NOMO-1 treated with dmso at 0.1 percent for 144 hours (cell line): ENCODE measurements at regions not wholly inside any gene's neighbourhood (a gene's known extent, or its start where the extent isn't known, plus 50 kb on each side); places are given as distances from the start of the nearest gene placed in this dataset.

Experiments used
- DNase-seq: peaks from one replicate; lab custom pipeline; 2025; ENCODE audit not compliant: unreplicated experiment; lab: John Stamatoyannopoulos, UW

- DNase-seq, result no peak
These were observed 186.4 kb upstream of the ZRANB2 start for GRCh38 chr1:71267220-71267619.

GRCh38 chr1:71264039-71264438, 183.2 kb upstream of the ZRANB2 start:
- no peak for DNase-seq

GRCh38 chr1:71262970-71263369, 182.1 kb upstream of the ZRANB2 start:
- no peak for DNase-seq

- no peak for DNase-seq
These were observed 172.1 kb upstream of the ZRANB2 start for GRCh38 chr1:71252900-71253299.

GRCh38 chr1:71245246-71245645, 164.4 kb upstream of the ZRANB2 start:
- DNase-seq, result no peak

GRCh38 chr1:71242239-71242638, 161.4 kb upstream of the ZRANB2 start:
- no peak for DNase-seq

- DNase-seq, result no peak
These were observed 159.8 kb upstream of the ZRANB2 start for GRCh38 chr1:71240656-71241055.

- no peak for DNase-seq
These were observed 155.7 kb upstream of the ZRANB2 start for GRCh38 chr1:71236503-71236902.

GRCh38 chr1:71233645-71234044, 152.8 kb upstream of the ZRANB2 start:
- no peak for DNase-seq

- no peak for DNase-seq
These were observed 152.0 kb upstream of the ZRANB2 start for GRCh38 chr1:71232786-71233185.

GRCh38 chr1:71232166-71232763, 151.4 kb upstream of the ZRANB2 start:
- no peak for DNase-seq

- no peak for DNase-seq
These were observed 150.9 kb upstream of the ZRANB2 start for GRCh38 chr1:71231751-71232150.

- DNase-seq, result no peak
These were observed 148.0 kb upstream of the ZRANB2 start for GRCh38 chr1:71228742-71229365.

GRCh38 chr1:71228241-71228640, 147.4 kb upstream of the ZRANB2 start:
- no peak for DNase-seq

- no peak for DNase-seq
These were observed 144.0 kb upstream of the ZRANB2 start for GRCh38 chr1:71224741-71225377.

- no peak for DNase-seq
These were observed 143.0 kb upstream of the ZRANB2 start for GRCh38 chr1:71223641-71224340.

- DNase-seq, result no peak
These were observed 141.8 kb upstream of the ZRANB2 start for GRCh38 chr1:71222668-71223067.

GRCh38 chr1:71210718-71211117, 129.9 kb upstream of the ZRANB2 start:
- no peak for DNase-seq

- DNase-seq, result no peak
These were observed 122.4 kb upstream of the ZRANB2 start for GRCh38 chr1:71203241-71203640.

- no peak for DNase-seq
These were observed 119.7 kb upstream of the ZRANB2 start for GRCh38 chr1:71200503-71200902.

- DNase-seq, result no peak
These were observed 115.8 kb upstream of the ZRANB2 start for GRCh38 chr1:71196685-71197084.

GRCh38 chr1:71193153-71193552, 112.3 kb upstream of the ZRANB2 start:
- no peak for DNase-seq
